HG02870 (cell line): ENCODE measurements at regions not wholly inside any gene's neighbourhood (a gene's known extent, or its start where the extent isn't known, plus 50 kb on each side); places are given as distances from the start of the nearest gene placed in this dataset.
"Not testable (repeated sequence)": the region's sequence is repeated elsewhere in the genome, so short reads cannot be mapped to it uniquely, and the experiment has no call there.

Source experiments
- ATAC-seq: cut with Tn5 transposase; IDR thresholded peaks from one replicate; pipeline ENCODE4 v1.9.1; 2021; ENCODE audit warnings: mild to moderate bottlenecking, moderate library complexity; ENCODE audit not compliant: unreplicated experiment

- ATAC-seq: no peak
These were observed 54.2 kb upstream of the PIK3R4 start for GRCh38 chr3:130800829-130801228.

- no peak for ATAC-seq
These were observed 54.8 kb upstream of the PIK3R4 start for GRCh38 chr3:130801473-130801872.

- no peak for ATAC-seq
These were observed 64.9 kb upstream of the PIK3R4 start for GRCh38 chr3:130811557-130811956.

- no peak for ATAC-seq
These were observed 68.3 kb upstream of the PIK3R4 start for GRCh38 chr3:130814691-130815472.

GRCh38 chr3:130816561-130817445 lies 70.2 kb upstream of the PIK3R4 start:
- ATAC-seq: no peak

- not testable (repeated sequence) for ATAC-seq
These were observed 71.4 kb upstream of the PIK3R4 start for GRCh38 chr3:130818066-130818465.

- ATAC-seq: no peak
These were observed 72.9 kb upstream of the ATP2C1 start for GRCh38 chr3:130820976-130821375.

- ATAC-seq: no peak
These were observed 72.1 kb upstream of the ATP2C1 start for GRCh38 chr3:130821806-130822205.

GRCh38 chr3:130823241-130823884 lies 70.5 kb upstream of the ATP2C1 start:
- no peak for ATAC-seq

- ATAC-seq: no peak
These were observed 69.9 kb upstream of the ATP2C1 start for GRCh38 chr3:130823996-130824395.

- ATAC-seq: no peak
These were observed 68.1 kb upstream of the ATP2C1 start for GRCh38 chr3:130825762-130826299.

- no peak for ATAC-seq
These were observed 67.2 kb upstream of the ATP2C1 start for GRCh38 chr3:130826516-130827182.

GRCh38 chr3:130827486-130827885 lies 66.4 kb upstream of the ATP2C1 start:
- no peak for ATAC-seq

- no peak for ATAC-seq
These were observed 64.6 kb upstream of the ATP2C1 start for GRCh38 chr3:130828948-130829947.

- no peak for ATAC-seq
These were observed 62.0 kb upstream of the ATP2C1 start for GRCh38 chr3:130831719-130832400.

GRCh38 chr3:130832401-130832746 lies 61.5 kb upstream of the ATP2C1 start:
- not testable (repeated sequence) for ATAC-seq

- no peak for ATAC-seq
These were observed 59.4 kb upstream of the ATP2C1 start for GRCh38 chr3:130834476-130834875.

GRCh38 chr3:130835483-130835882 lies 58.4 kb upstream of the ATP2C1 start:
- ATAC-seq: no peak
